Germinal center (tissue), 1 donor: ENCODE measurements at regions not wholly inside any gene's neighbourhood (a gene's known extent, or its start where the extent isn't known, plus 50 kb on each side); places are given as distances from the start of the nearest gene placed in this dataset.
"Not testable (repeated sequence)": the region's sequence is repeated elsewhere in the genome, so short reads cannot be mapped to it uniquely, and the experiment has no call there.

Experiments used
- DNase-seq: peaks from one replicate; pipeline ENCODE4 v3.0.0; 2012; ENCODE audit warnings: mixed read lengths, low spot score

DNA sequence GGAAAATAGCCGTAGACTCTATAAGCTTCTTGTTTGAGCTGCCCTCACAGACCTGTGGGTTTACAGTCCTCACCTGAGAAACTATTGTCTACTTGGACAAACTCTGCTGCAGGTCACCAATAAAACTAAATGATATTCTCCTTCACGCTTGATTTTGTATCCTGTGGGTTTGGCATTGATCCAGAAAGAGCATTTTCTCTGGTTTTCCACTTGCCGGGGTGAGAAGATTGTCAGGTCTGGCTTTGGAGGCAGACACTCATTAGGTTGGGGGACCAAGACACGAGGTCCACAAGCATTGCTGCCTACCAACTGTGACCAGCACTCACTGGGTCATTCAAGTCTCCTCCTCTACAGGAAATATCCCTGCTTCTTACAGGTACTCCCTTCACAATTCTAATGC, 68.5 kb downstream of the CDC14C start:
- no peak for DNase-seq

DNA sequence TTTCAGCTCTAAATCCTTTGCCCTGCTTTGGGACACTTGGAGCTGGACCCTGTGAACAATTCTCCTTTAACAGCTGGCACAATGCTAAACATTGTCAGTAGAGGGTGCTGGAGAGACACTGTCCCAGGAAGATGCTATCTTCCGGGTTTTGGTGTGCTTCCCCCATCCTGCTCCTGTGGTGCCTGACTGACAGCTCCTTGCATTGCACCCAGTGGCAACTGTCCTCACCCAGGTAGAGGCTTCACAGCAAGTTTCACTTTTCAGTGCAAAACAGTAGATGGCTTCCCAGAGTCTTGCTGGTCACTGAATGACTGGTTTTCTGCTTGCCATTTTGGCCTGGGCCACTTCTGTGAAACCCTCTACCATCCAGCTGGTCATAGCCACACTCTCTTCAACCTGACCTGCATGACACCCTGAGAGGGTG, 77.3 kb downstream of the CDC14C start:
- DNase-seq, result peak; percentile 25

DNA sequence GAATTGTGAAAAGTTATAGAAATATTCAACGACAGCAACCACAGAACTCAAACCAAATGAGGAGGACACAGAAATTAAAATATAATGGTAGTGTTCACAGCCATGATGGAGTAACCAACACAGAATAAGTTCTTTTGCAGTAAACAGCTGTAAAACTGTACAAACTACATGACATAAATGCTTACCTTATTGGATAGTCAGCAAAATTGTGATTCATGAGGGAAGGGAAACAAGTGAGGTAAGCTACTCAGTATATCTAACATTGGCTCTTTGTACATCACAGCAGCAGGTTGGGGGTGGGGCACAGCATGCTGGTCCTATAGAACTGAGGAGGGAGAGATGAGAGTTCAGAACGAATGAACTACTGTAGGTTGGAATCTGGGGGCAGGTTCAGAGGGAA, 86.4 kb downstream of the CDC14C start:
- no peak for DNase-seq

DNA sequence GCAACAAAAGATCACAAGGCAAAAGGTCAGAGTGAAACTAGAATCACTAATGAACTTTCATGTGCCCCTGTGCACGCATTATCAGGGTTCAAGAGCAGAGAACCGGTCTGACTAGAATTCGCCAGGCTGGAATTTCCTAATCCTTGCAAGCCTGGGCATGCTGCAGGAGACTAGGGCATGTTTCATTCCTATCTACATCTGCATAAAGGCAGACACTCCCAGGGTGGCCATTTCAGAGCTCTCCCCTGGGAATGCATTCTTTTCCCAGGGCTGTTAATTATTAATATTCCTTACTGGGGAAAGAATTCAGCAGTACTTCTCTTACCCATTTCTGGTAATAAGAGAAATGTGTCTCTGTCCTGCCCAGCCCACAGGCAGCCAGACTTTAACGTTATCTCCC, 90.5 kb downstream of the CDC14C start:
- DNase-seq, result no peak

DNA sequence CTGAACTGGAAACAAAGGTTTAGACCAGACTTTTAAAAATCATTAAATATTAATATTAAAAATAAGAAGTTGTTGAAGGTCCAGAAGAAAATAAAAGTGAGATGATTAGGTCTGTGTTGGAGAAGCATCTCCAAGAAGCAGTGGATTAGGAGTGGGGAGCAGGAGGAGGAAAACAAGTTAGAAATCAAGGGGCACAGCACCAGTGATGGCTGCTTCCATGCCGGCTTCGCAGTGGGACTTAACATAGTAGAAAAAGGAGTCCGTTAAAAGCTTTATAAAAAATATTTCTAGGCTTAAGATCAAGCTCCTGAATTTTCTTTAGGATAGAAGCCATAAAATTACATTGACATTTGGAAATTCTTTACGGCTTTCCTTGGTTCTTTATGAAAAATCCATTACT, 95.8 kb downstream of the CDC14C start:
- no peak for DNase-seq

DNA sequence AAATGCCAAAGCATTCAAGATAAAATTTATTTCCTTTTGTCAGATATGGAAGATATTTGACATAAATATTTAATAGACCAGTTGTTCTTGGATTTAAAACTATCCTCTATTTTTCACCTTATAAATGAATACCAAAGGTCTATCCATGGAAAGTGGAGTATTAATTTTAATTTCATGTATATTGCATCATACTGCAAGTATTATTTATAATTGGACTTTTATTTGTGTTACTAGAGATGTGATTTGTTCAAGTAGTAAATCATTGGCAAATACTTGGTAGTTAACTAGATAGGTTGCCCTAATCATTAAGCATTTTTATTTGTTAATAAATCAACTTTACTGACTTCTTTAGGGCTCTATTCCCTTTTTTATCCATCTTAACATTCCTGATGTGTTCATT, 98.1 kb downstream of the CDC14C start:
- DNase-seq, result no peak

DNA sequence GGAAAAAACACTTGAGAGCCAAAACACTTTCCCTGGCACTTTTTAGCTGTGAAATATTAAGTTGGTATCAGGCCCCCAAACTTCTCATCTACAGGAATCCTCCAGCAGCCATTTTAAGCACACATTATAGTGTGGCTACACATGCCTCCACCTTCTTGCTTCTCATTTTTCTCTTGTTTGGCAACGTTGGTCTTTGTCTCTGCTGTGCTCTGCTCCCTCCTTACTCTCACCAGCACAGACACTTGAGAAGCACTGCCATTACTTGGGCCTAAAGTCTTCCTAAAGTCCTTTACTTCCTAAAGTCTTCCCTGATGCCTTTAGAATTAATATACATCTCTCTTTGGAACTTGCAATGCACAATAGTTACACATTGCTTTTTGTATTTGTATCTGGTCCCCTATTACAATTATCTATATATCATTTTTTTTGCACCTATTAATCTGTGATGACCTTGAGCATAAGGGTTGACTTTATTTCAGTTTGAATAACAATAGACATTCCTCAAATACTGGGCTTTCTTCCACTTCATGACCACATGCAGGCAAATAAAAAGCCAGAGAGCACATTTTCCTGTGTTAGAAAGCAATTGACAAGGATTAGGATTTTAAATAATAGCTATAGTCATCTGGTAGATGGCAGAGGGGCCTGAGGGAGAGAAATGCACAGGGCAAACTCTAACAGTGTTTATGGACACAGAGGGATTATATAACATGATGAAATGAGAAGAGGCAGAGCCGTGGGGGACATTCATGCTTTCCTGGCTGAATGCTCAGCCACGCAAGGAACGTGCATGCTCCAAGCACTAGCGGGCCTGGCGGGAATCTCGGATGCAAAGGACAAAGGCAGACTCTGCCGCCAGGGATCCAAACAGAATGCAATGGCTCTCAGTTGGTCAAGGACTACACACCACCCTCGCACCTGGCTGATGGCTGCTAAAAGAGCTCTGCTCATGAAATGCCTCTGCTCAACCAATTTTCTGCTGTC, 99.3 kb downstream of the CDC14C start:
- no peak for DNase-seq

DNA sequence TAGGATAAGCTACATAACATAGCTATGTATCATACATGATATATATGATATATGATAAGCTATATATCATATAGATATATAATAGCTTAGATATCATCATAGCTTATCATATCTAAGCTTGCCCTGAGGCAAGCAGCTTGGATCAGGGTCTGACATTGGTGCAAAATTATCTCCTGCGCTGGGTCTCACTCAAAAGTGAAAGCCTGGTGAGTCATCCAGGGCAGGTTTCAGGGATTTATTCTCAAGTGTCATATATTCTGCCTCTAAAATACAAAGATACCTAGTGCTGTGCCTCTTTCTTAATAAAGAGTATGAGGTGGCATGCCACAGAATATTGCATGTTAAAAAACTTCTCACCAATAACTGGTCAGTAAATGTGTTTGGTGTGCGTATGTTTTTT, 105.9 kb downstream of the CDC14C start:
- DNase-seq, result no peak

DNA sequence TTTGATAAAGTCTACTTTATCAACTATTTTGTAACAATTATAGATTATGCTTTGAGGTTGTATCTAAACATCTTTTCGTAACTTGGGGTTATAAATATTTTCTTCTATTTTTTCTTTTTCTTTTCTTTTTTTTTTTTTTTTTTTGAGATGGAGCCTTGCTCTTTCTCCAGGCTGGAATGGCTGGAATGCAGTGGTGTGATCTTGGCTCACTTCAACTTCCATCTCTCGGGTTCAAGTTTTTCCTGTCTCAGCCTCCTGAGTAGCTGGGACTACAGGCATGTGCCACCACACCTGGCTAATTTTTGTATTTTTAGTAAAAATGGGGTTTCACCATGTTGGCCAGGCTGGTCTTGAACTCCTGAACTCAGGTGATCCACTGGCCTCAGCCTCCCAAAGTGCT, 108.8 kb downstream of the CDC14C start:
- DNase-seq, result not testable (repeated sequence)

DNA sequence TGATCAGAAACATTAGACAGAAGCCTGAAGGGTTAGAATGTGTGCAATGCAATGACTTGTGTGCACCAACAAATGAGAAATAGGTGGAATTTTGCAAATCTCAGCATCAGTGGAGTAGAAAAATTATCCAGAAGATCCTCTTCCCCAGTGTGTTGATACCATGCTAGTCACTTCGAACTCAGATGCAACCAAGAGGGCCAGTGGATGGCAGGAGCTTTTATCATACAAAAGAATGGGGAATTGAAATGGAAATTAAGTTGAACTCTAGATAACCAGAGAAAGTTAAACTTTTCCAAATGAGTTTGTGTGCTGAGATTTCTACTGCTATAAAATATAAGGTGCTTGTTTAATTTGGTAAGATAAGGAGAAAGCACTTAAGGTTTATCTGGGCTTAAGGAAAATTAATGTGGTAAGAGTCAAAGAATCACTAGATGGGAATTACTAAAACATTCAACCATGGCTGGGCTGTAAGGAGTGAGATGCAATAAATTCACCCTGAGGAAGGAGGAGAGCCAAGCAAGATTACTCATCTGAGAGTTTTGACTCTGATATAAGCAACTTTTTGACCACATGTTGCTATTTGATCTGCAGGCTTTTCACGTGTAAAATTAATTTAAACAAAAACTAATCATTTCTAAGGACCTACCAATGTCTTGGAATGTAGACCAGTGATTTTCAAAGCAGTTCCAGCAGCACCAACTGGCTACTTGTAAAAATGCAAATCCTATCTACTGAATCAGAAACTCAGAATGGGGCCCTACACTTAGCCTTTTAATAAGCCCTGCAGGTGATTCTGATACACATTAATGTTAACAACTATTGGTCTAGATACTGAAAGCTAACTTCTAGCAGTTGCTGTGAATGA, 113.2 kb downstream of the CDC14C start:
- DNase-seq, result no peak

DNA sequence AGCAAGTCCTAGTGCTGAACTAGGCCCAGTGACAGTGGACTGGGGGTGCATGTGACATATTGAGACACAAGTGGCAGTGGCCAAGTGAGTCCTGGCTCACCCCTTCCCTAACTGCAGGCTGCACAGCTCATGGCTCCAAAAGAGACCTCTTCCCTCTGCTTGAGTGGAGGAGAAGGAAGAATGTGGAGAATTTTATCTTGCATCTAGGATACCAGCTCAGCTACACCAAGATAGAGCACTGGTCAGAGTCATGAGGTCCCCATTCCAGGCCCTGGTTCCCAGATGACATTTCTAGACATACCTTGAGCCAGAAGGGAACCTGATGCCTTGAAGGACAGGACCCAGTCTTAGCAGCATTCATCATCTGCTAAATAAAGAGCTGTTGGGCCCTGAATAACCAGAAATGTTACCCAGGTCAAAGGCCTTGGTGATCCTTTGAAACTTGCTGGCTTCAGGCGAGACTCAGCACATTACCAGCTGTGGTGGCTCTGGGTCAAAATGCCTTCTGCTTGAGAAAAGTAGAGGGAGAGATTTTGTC, 114.5 kb downstream of the CDC14C start:
- DNase-seq, result no peak

DNA sequence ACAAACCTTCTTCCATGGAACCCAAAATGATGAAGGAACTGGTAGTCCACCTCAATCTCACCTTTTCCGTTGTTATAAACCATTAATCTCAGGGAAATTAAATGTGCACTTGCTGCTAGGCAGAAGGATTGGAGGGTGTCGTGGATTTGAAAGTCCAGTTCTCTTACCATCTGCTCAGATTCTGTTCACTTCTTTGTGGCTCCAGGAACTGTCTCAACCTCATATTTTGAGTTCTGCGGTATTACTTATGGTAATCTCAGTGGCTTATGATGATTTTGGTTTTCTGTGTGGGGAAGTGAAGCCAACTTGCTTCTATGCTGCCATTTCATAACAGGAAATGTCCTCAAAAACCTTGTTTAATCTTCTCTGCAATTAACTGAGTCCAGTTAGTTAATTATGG, 136.4 kb downstream of the CDC14C start:
- DNase-seq, result no peak

DNA sequence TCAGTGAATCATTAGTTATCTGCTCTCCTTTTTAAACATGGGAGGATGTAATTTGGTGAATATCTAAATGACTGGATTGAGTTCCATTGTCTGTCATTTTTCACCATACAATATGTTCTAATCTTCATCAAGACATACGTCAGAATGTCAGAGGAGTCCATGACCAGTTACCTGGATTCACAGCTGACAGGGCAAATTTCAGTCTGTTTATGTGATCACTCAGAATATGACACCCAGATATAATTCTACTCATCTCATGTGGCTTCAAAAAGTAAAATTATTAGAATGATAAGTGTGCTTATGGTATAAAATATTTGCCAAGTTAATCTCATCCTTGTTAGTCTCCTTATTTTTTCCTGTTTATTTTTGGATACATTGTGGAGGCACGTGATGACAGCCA, 150.2 kb downstream of the CDC14C start:
- DNase-seq, result no peak

DNA sequence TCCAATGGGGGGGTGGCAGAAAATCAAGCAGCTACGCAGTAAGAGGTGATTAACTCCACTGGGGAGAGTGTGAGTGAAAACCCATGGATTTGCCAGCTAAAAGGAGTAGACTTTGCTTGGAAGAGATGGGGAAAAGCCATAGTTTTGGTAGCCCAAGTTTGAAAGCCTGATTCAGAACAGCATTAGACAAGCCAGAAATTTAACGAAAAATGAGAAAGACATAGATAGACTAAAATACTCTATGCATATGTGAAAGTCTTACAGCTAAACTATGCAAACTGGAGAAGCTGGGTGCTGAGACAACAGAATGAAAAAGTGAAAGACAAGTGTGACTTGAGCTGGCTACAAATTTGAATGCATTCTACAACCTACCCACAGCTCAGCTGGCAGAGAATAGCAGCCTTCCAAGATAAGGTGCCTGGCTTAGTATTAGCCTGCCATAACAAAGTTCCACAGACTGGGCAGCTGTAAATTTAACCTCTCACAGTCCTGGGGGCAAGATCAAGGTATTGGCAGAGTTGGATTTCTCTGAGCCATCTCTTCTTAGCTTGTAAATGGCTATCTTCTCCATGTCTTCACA, 156.6 kb downstream of the CDC14C start:
- no peak for DNase-seq

DNA sequence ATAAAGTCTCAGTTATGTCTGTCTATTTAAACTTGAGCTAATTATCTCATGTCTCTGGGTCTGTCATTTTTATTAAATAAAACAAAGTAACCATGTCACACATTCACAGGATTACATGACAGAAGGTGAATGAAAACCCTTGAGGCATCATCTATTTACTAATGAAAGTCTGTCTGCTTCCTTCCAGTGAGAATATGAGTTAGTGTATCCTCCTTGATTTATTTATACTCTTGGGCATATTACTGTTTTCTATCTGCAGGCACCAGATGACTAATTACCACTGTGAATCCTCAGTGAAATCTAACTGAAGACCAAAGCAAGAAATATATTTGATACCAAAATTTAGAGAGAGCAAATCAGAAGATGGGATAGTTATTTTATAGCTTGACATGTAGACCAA, 163.7 kb downstream of the CDC14C start:
- DNase-seq, result no peak

DNA sequence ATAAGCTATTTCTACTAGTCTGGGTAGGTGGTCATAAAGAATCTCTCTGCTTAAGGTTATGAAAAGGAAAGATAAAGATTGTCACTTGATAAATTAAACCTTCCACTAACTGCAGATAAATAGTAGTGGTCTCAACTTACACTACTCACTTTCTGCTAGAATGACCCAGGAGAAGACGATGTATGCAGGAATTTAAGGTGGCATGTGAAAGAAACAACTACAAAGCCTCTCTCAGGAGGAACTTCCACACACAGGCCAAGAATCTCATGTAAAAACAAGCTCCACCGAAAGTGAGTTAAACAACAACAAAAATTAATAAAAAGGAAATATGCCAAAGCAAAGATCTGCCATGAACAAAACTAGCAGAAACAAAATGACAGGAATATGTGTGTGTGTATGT, 165.4 kb downstream of the CDC14C start:
- no peak for DNase-seq

DNA sequence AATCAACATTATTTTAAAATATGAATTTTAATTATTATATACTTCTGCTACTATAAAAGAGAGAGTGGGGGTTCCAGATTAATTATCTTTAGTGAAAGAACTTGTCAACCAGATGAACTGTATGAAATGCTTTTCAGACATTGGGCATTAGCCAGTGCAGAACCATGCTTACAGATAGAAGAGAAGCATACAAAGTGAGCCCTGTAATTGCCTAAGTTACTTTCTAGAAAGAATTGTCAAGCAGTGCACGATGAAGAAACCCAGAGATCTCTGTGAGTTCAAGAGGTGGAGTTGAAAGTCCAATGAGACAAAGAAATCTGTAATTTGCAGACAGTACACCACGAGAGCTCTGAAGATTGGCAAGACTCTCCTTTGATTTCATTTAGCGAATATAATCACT, 166.7 kb downstream of the CDC14C start:
- DNase-seq, result no peak

DNA sequence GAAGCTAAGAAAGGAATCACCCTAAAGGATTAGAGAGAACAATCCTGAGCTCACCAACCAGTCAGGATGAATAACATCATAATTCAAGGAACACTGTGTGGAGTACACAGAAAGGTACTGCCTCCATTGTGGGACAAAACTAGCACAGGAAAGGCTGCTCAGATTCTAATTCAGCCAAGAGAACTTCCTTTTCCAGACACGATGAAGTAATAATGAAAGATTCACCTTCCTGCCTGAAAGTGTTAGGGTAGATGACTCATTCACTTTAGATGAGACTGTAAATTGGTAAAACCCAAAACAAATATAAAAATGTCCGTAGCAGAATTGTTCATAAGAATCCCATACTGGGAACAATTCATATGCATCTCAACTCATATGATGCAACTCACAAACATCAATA, 167.2 kb downstream of the CDC14C start:
- DNase-seq, result no peak

DNA sequence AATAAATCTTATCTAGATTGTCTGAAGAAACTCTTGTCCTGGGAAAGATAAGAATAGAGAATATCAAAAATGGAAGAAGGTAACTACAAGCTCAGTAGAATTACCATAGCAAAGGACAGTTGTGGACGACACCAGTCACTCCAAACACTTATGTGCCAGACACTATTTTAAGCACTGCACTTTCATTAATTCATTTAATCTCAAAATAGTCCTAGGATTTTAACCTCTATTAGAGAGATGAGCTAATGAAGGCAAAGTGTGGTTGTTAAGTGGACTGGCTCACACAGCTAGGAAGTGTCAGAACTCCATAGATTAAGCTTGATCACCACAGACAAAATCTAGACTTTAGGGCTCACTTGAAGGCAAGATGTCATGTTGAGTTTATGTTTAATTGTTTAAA, 168.9 kb downstream of the CDC14C start:
- DNase-seq, result no peak

DNA sequence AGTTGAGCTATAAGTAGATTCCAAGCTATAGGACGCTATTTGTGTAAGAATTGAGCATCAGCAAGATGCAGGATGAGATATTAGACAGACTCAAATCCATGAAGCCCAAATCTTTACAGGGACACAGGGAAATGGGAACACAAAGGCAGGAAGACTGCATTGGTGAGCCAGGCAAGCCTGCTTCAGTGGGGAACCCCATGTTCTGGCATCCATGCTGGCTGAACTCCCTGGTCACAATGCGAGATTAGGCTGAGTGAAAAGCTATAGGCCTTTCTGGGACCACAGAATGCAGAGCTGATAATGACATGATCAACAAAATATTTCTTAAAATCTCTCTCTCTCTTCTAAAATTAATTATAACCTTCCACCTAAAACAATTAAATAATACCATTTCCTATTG, 170.5 kb downstream of the CDC14C start:
- no peak for DNase-seq

DNA sequence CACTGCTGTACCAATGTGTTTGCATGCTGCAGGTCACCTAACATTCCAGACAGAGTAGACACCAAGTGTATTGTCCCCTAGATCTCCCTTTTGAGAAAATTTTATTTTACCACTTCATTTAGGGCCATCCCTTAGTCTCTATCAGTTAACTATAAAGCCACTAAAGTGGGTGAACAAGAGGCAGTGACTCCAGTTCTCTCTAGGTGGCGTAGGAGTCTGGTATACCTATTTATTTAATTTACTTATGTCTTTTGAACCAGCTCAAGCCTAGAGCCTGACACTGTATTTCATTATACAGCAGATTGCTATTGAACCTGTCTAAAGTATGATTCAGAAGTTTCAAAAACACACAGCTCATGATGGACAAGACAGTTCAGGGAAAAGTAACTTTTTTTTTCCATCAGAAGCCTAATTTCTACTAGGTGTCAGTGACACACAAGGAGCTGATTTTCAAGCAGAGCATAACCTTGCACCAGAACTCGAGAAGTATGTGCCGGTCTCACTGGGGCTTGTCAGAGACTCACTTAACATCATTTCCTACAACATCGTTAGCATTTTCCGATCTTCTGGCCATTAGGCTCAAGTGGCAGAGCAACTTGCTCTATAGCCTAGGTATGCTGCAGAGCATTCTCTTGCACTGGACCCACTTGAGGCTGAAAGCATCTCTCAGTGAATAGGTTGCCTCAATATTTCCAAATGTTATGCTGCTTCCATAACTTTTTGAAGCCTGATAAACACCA, 175.4 kb downstream of the CDC14C start:
- DNase-seq, result no peak
